Kidney capillary endothelial cell (primary cell): ENCODE measurements at regions not wholly inside any gene's neighbourhood (a gene's known extent, or its start where the extent isn't known, plus 50 kb on each side); places are given as distances from the start of the nearest gene placed in this dataset.

Experiments used
- DNase-seq: peaks from one replicate; pipeline ENCODE4 v3.0.0-alpha.2; 2018; ENCODE audit warnings: low spot score

GRCh38 chr13:83332751-83333150 lies 549.5 kb downstream of the SLITRK1 start:
- DNase-seq = no peak

GRCh38 chr13:83327091-83327490 lies 555.2 kb downstream of the SLITRK1 start:
- no peak for DNase-seq

DNA sequence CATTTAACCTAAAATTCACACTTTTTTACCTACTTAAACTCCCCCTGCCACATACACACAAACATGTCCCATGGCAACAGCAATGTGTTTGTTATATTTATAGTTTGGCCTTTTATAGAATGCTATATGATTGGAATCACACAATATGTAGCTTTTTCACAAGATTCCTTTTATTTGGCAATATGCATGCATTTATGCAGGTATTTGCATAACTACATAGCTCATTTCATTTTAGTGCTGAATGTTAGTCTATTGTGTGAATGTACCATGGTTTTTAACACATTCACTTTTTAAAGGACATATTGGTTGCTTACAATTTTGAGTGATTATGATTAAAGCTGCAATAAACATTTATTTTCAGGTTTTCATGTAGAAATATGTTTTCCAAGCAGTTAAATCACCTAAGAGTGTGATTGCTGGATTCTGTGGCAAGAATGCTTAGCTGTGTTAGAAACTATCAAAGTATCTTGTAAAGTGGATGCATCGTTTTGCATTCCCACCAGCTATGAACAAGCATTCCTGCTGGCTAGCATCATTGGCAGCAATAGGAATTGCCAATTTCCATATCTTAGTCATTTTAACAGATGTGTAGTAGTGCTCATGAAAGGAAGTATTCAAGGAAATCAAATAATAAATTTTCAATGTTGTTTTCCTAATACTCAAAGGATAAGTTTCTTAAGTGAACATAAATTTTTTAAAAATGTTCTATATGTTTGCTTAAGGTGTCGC lies 557.0 kb downstream of the SLITRK1 start:
- no peak for DNase-seq

DNA sequence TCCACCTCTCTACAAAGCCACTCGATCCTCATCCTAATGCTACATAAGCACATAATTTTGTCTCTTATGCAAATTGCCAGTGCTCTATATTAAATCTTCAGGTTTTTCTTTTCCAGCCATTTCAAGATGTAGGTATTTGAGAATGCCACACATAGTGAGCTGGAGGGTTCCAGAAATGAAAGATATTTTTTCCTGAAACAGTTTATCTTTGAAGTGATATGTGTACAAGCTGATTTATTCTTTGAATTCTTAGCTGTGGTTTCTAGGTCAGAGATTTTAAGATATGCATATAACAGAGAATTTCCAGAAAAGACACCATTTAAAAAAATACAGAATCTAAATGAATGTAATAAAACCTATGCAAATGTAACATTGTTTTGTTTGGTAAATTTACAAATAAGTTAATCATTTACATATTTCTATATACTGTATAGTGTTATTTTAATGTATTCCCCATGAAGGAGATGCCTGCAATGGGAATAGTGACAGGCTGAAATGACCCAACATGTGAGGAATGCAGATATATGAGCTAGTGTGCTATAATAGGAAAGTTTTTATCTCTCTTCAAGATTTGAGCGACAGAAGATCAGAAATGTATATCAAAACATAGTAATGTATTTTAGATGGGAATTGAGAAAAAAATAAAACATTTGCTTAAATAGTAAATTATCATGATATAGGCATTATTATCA lies 570.2 kb downstream of the SLITRK1 start:
- DNase-seq = no peak

GRCh38 chr13:83298617-83299016 lies 583.7 kb downstream of the SLITRK1 start:
- no peak for DNase-seq

DNA sequence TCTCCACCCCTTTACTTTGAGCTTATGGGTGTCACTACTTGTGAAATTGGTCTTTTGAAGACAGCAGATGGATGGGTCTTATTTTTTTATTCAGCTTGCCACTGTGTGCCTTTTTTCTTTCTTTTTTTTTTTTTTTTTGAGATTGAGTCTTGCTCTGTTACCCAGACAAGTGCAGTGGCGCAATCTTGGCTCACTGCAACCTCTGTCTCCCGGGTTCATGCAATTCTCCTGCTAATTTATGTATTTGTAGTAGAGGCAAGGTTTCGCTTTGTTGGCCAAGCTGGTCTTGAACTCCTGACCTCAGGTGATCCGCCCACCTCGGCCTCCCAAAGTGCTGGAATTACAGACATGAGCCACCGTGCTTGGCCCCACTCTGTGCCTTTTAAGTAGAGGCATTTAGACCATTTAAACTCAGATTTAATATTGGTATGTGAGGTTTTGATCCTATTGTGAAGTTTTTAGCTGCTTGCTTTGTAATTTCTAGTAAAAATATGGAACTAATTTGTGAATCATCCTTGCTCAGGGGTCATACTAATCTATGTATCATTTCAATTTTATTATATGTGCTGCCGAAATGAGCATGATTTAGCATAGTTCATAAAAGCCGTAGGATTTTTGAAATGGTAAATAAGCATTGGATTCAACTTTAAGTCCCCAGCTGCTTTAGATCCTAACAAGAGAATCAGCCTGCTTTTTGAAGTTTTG lies 584.5 kb downstream of the SLITRK1 start:
- no peak for DNase-seq

- DNase-seq = no peak
Observed at GRCh38 chr13:83295686-83296085, 586.6 kb downstream of the SLITRK1 start.

DNA sequence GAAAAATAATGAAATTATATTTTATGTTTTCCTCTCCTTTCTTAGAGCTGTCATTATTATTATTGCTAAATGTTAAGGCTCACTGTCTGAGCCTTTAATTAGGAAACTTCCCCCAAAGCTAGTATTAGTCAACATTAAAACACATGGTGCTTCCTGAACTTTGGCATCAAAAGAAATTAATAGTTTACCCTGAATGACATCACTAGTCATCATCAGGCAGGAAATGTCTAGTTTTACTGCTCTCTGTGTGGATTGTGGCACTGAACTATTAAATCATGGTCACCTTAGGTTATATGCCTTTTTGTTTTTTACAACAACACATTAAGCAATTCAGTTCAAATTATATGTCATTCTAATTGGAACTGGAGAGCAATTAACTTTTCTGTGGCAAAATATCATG lies 595.5 kb downstream of the SLITRK1 start:
- peak; percentile 70 for DNase-seq

DNA sequence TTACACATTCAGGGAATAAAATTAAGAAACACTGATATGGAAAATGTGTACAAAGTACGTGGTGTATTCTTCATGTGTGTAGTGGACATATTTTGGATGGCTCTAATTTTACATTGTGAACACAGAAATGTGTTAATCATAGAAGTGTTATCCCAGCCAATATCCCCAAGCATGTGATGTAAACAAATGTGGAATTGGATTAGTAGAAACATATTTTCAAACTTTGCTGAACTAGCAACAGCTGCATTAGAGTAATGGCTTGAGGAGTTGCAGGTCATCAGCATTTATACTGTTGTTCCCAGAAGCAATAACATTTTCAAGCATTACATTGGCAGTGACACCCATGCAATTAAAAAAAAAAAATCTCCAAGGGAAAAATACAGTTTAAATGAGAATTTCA lies 600.6 kb downstream of the SLITRK1 start:
- no peak for DNase-seq

- no peak for DNase-seq
Observed at GRCh38 chr13:83274679-83275078, 607.6 kb downstream of the SLITRK1 start.

DNA sequence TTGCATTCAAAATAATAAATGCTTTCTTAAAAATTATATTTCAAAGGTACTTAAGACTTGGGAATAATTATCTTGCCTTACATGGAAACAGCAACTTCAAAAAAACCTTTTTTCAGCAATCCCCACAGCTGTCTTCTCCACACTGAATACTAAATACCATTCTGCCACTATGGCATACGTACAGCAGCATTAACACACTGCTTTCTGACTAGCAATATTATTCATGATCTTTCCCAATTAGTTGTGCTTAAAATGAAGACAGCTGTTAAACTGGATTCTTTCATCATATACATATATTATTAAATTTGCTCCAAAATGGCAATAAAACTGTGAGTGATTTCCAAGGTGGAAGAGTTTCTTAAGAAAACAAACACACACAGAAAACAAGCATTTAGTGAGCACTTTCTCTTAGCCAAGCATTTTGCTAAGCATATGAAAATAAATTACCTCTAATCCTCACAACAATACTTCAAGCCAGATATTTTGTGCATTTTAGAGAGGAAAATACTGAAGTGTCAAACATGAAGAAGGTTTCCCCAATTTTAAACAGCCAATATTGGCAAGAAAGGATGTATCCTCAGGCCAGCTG lies 609.5 kb downstream of the SLITRK1 start:
- DNase-seq = no peak

DNA sequence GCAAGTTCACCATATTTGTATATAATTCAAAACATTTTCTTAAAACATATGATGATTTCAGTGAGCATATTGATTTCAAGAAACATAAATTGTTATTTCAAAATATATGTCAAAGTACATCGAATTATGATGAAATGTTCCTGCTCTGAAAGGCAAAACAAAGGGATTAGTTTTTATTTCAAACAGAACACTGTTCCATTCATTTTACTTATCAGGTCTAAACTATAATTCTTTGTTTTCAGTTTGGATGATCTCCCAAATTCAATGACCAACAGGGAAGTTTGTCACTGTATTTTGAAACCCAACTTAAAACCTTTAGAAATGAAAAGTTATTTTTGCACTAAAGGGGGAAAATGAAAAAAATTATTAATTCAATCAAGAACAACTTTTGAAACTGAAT lies 610.2 kb downstream of the SLITRK1 start:
- DNase-seq = no peak

DNA sequence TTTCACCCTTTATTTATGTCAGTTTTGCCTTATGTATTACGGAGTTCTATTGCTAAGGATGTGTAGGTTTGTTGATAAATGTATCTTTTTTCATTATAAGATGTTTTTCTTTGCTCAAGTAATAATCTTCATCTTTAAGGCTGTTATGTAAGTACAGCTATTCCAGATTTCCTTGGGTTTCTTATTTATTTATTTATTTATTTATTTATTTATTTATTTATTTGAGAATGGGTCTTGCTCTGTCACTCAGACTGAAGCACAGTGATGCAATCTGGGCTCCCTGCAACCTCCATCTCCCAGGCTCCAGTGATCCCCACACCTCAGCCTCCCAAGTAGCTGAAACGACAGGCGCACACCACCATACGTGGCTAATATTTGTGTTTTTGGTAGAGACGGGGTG lies 617.0 kb downstream of the SLITRK1 start:
- DNase-seq = no peak

GRCh38 chr13:83248751-83249150 lies 633.5 kb downstream of the SLITRK1 start:
- DNase-seq = no peak

DNA sequence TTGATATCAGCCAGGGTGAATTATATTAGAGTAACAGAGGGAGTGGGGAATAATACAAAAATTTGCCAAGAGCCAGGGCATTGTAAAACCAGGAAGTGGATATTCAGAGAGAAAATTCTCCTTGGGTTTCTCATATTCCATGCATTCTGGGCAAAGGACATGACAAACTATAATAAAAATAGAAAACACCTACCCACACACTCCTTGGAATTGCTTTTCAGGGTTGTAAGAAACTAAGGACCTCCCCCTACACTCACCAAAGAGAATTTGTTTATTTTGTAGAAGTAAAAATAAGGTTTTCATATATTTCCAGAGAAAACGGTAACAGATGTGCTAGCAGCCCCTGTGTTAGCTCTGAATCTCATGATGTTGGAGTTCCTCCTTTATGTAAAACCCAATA lies 649.6 kb downstream of the SLITRK1 start:
- no peak for DNase-seq

DNA sequence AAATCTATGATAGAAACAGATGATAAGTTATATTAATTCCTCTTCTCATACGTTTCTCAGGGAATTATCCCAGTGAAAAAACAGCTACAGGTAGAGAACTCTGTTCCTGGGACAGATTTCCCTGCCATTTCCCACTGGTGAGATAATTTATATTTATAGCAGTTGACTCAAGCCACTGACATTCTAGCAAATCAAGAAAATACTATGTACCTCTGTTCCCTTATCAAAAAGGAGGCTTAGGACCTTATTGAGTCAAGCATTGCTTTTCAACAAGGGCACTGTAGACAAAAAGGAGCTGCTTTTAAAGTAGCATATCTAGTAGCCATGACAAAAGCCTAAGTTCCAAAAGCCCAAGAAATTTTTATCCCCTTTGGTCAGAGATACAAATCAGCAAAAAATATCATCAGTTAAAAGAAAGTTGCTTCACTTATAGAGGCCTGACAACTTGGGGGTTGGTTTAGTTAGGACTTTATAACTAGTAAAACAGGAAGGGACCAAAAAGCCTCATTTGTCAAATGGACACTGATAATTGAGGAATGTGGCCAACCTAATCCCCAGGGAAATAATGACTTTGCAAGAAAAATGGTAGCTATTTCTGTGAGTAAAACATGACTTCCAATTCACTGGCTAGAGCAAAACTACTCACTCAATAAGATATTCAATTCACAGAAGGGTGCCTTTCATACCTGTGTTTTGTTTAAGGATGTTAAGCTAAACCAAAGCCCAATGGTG lies 652.5 kb downstream of the SLITRK1 start:
- DNase-seq = no peak

- no peak for DNase-seq
Observed at GRCh38 chr13:83223546-83223945, 658.7 kb downstream of the SLITRK1 start.

DNA sequence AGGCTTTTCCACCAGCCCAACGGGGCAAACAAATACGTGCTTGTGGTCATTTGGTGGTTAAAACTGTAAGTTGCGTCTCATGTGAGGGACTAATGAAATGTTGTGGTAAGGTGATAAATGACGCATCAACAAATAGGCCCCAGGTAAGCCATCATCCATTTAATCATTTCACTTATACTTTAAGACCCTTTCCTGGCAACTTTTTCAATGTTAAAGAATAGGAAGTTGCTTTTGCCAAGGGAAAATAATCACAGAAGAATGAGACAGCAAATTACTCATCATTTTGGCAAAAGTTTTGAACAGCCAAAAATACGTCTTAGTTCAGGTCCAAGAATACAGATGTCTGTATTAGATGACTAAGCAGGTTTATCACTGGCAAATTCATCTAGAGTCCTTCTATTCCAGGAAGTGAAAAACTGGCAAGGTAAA lies 660.4 kb downstream of the SLITRK1 start:
- DNase-seq = peak; percentile 56

- DNase-seq = no peak
Observed at GRCh38 chr13:83221256-83221655, 661.0 kb downstream of the SLITRK1 start.

DNA sequence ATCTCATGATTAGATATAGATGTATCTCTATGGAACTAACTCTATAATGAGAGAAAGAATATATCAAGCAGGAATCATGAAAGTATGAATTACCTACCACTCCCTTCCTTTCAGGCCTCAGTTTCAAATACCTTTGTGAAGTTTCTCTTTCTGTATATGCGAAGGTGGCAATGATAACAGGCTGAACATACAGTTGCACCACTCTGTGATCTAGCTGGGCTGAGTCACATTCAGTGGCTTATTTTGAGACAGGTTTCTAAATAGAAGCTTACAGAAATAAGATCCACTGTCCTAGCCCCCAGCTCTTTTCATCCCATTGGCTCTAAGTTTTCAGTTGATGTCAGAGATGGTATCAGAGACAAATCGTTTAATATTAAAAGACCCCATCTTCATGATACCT lies 662.0 kb downstream of the SLITRK1 start:
- no peak for DNase-seq

GRCh38 chr13:83219832-83220231 lies 662.4 kb downstream of the SLITRK1 start:
- DNase-seq = no peak
